RCC 7860 (cell line): ENCODE measurements at regions not wholly inside any gene's neighbourhood (a gene's known extent, or its start where the extent isn't known, plus 50 kb on each side); places are given as distances from the start of the nearest gene placed in this dataset.
A peak's percentile ranks its signal among the peaks of the same experiment; 100 is the strongest.
"Not testable (repeated sequence)": the region's sequence is repeated elsewhere in the genome, so short reads cannot be mapped to it uniquely, and the experiment has no call there.

ENCODE experiments used
- DNase-seq: peaks from one replicate; pipeline ENCODE4 v3.0.0-alpha.2; 2015; ENCODE audit warnings: low spot score
- FAIRE-seq: peaks from 2 replicates; lab custom pipeline; 2012; peaks lifted over from hg19 to GRCh38; lab: Jason Lieb, UNC

DNA sequence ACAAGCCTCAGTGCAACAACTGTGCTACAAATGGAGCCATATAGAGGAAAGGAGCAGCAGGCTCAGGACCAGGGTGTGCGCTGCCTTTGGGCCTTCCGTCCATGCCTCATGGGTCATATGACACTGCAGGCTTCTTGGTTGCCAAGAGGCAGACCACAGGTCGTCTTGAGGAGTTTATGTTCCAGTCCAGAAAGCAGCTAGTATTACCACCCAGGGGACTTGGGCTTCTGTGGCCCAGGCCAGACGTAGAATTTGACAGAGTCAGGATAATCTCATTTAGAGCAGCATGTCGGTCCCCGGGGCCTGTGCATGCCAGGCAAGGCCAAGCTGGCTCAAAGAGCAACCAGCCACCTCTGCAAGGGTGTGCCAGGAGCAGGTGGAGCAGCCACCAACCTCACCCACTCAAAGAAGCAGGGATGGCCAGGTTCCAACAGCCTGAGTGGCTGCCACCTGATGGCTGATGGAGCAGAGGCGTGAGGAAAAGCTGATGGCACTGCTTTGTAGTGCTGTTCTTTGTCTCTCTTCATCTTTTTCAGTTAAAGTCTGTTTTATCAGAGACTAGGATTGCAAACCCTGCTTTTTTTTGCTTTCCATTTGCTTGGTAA, 109.1 kb downstream of the CCDC74A start:
- FAIRE-seq, DNase-seq: not testable (repeated sequence)

DNA sequence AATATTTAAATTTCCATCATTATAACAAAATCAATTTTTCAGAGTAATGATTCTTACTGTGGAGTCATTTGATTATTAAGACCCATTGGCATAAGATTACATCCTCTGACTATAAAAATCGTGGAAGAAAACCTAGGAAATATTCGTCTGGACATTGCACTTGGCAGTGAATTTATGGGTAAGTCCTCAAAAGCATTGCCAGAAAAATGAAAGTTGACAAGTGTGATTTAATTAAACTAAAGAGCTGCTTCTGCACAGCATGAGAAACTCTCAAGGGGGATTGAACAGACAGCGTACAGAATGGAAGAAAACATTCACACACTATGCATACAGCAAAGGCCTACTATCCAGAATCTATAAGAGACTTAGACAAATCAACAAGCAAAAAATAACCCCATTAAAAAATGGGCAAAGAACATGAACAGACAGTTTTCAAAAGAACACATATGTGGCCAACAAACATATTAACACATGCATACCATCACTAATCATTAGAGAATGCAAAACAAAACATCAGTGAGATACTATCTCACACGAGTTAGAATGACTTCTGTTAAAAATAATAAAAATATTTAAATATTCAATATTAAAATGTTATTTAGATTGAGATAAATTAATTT, 111.4 kb downstream of the CCDC74A start:
- FAIRE-seq, DNase-seq: not testable (repeated sequence)

DNA sequence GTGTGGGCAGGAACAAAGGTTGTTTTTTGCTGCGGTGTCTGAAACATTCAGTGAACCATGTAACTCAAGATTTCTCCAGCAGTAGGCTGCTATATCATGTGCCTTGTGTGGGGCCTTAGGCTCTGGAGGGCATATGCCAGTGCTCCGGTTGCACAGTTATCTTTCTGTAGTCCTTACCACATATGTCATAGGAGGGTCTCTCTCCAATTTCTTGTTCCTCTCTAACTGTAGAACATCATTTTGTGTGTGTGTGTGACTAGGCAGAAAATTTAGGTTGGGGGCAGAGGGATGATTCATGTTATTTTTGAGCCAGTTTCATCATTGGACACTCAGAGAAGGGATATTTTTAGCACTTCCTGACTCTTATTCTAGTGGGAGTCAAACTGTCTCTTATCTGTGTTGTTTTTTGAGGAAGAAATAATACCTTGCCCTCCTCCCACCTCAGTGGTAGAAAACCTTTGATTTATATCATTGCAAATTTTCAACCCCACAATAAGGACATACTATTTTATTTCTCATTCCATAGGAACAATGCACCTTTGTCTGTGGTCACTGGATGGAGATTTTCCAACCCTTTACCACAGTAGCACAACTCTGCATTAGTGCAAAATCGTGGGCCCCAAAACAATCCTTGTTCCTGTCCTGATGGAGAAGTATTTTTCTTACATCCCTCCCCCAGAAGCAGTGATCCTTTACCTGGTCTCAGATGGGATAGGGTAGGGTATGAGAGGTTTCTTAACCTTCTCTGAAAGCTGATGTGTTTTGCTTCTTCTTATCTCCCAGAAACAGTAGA, 113.9 kb downstream of the CCDC74A start:
- DNase-seq (peak; percentile 32), FAIRE-seq (no peak)

DNA sequence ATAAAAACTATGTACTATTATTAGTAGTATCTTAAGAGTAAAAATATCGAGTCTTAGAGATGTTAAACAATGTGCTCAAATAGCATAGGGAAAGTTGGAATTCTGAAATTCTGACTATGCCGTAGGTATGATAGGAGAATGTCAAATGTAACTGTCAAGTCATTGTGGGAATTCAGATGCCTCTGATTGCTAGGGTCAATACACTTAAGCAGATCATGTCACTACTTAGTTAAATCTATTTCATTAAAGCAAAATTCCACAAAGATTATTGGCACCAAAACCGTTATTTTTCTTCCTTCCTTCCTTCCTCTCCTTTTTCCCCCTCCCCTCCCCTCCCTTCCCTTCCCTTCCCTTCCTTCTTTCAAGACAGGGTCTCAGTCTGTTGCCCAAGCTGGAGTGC, 115.5 kb downstream of the CCDC74A start:
- DNase-seq, FAIRE-seq: not testable (repeated sequence)

DNA sequence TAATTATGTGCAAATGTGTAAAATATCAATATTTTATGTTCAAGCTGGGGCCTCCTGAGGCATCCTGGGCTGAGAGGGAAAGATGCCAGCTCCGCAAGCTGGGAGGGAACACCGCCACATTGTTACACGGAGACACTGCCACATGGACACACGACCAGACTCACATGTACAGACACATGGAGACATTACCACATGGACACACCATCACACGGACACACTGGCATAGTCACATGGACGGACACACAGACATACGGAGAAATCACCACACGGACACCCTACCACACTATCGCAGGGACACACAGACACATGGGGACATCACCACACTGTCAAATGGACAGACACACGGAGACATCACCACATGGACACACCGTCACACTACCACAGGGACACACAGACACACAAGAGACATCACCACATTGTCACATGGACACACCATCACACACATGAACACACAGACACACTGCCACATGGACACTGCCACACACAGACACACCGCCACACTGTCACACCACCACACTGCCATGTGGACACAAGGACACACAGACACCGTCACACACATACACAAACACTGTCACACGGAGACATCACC, 117.6 kb downstream of the CCDC74A start:
- FAIRE-seq (no peak), DNase-seq (no peak)

DNA sequence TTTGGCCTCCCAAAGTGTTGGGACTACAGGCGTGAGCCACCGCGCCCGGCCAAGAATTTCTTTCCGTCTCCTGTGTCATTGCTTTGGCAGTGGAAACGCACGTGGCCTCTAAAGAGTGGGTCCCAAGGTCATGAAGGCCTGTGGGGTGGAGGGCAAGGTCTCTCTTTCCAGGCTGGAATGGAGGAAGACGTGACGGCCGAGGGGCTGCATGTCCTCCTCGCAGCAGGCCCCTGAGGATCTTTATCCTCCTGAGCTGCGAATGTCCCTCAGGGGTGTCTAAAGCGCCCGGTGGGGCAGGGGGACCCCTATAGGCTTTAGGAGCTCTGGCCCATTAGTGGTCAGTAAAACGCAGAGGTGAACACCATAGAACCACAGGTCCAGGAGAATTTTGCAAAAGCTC, 118.5 kb downstream of the CCDC74A start:
- not testable (repeated sequence) for FAIRE-seq, DNase-seq

DNA sequence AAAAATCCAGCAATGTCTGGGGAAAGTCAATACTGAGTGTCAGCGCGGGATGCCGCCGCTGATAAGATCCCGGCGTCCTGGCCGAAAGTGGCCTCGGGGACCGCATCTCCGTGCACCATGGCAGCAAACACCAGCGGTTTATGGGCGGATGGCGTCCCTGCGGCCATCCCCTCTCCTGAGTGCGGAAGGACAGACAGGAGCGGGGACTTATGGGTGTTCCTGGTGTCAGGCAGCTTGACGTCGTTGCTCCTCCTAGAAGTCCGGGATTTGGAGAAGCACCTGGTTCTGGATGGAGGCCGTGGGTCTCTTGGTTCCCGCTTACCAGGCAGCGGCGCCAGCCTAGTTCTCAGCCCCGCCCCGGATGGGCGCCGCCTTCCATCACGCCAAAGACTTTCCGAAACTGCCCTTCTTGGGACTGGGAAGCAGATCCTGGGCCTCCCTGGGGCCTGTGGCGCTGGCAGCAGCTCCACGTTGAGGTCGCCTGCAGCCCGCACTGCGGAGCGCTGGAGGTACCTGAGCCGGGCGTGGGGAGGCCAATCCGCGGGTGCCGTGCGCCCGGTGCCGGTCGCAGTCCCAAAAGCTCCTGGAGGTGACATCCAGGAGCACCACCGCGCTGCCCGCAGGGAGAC, 119.1 kb downstream of the CCDC74A start:
- FAIRE-seq (no peak), DNase-seq (no peak)

DNA sequence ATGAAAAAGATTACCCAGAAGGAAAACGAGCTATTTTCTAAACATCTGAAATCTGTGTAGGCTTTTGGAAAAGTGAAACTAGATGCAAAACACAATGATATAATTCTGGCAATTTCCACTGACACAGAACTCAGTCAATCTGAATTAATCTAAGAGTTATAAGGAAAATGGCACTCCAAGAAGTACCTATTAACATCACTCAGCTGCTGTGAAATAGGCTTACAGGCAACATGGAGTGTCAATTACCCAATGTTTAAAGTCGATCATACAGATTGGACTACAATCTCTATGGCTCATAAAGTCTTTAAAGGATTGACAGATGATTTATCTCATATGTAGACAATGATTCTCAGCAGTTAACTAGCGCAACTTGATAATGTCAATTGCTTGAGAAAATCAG, 120.9 kb downstream of the CCDC74A start:
- FAIRE-seq, DNase-seq: not testable (repeated sequence)

DNA sequence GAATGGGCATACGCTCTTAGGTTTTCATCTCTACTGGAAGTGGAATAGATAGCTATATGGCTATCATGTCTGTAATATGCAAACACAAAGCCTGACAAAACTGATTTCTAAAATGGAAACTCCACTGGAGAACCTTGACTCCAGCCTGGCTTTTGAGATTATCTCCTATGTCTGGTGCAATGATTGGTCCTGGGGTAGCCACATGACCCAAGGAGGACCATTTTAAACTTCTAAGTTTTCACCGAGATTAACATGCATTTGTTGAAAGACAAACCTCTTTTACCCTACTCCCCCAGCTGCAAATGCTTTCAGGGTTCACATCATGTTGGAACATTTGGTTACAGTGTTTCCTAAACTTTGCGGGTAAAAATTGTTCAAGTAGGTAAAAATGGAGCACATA, 124.6 kb downstream of the CCDC74A start:
- FAIRE-seq, DNase-seq: not testable (repeated sequence)

DNA sequence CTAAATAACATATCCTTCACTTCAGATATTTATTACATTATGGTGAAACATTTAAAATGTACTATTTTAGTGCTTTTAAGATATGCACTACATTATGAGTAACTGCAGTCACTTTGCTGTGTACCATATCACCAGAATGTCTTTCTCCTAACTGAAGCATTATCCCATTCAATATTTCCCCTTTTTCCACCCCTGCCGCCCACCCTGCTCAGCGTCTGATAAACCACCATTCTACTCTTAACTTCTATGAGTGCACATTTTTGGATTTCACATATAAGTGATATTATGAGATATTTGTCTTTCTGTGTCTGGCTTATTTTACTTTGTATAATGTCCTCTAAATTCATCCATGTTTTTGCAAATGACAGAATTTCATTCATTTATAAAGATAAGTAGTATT, 126.4 kb downstream of the CCDC74A start:
- not testable (repeated sequence) for DNase-seq, FAIRE-seq

DNA sequence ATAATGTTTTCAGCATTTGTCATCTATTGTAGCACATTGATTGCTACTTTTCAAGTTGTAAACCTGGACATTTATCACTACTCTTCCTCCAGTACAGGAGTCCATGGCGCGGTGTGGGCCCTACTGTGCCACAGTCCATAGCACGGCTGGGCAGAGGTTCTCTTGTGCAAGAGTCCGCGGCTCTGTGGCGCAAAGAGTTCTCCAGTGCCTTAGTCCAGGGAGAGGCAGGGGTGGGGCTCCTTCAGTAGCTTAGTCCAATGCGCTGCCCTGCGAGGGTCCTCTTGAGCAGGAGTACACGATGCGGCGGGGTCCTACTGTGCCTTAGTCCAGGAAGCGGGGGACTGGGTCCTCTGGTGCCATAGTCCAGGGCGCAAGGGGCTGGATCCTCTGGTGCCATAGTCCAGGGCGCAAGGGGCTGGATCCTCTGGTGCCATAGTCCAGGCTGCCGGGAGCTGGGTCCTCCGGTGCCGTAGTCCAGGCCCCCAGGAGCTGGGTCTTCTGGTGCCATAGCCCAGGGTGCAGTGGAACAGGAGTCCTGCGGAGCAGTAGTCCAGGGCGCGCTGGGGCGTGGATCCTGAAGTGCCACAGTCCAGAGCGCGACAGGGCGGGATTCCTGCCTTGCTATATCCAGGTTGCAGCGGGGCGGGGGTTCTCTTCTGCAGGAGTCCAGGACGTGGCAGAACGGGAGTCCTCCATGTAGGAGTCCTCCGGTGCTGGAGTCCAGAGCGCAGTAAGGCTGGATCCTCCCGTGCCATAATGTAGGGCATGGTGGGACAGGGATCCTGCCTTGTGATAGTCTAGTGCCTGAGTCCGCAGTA, 129.3 kb downstream of the CCDC74A start:
- FAIRE-seq (no peak), DNase-seq (no peak)

DNA sequence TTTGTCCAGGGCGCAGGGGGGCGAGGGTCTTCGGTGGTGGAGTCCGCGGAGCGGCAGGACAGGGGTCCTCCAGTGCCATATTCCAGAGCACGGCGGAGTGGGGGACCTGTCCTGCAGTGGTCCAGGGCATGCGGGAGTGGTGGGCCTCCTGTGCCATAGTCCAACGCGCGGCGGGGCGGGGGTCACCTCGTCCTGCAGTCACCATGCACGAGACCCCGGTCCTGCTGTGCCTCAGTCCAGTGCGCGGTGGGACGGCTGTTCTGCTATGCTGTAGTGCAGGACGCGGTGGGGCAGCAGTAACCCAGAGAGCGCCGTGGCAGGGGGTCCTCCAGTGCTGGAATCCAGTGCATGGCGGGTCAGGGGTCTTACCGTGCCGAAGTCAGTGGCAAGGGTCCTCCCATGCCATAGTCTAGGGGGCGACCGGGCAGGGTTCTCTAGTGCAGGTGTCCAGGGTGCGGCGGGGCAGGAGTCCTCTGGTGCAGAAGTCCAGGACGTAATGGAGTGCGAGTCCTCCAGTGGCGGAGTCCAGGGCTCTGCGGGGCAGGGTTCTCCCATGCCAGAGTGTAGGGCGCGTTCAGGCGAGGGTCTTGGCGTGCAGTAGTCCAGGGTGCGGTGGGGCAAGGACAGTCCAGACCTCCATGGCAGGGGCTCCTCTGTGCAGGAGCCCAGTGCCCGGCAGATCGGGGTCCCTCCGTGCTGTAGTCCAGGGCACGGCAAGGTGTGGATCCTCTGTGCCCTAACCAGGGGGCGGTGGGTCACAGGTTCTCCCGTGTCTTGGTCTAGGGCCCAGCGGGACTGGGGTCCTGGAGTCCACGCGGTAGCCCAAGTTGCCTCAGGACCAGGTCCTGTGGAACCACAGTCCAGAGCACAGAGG, 130.4 kb downstream of the CCDC74A start:
- FAIRE-seq (no peak), DNase-seq (no peak)

DNA sequence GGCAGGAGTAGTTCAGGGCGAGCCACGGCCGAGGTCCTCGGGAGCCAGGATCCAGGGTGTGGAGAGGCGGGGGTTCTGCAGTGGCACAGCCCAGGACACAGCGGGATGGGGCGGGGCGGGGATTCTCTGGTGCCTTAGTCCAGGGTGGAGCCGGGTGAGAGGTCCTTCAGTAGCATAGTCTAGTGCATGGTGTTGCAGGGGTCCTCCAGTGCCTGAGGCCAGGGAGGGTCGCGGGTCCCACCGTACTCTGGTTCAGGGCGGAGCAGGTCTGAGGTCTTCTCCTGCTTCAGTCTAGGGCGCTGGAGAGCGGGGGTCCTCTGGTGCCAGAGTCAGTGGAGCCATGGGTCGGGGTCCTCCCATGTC, 131.1 kb downstream of the CCDC74A start:
- FAIRE-seq (no peak), DNase-seq (no peak)

DNA sequence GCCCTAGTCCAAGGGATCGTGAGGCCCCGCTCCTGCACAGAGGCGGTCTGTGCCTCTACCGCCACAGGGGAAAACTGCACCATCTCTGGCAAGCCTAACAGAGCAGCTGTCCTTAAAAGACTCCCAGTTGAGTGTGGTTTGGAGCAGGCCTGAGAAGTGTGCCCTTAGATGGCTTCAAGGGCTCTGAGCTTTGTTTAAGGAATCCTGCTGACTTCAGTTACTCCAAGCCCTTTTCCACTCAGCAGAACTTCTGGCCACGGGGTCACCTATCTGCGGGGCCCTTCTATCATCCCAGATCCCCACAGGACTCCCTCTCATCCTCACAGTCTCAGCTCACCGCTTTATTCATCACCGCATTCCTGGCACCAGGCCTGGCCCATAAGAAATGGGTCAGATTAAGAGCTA, 131.5 kb downstream of the CCDC74A start:
- FAIRE-seq (no peak), DNase-seq (no peak)

DNA sequence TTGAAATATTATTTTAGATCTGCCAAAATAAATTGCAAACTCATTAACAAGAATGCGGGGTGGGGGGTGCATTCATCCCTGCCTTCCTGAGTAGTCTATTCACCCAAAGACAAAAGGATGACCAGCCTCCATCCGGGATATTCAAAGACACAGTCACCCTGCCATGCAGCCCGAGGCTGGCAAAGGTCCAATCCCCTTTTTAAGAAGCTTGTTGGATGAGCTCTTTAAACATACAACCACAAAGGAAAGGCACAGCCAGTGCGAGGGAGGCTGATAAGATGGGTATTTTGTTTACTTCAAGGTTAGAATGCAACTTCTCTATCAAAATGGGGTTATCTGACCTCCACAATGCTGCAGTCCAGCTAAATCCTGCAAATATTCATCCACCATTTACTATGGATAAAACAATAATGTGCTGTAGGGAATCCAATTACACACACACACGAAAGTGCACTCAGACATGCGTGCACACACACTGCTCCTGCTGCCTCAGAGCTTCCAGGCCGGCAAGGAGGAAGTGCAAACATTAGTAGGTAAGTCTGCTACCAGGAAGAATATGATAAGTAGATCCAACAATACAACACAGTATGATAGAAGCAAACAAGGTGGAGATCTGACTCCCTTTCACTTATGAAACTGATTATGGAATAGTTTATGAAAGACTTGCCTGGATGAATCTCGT, 133.6 kb downstream of the CCDC74A start:
- FAIRE-seq, DNase-seq: not testable (repeated sequence)

DNA sequence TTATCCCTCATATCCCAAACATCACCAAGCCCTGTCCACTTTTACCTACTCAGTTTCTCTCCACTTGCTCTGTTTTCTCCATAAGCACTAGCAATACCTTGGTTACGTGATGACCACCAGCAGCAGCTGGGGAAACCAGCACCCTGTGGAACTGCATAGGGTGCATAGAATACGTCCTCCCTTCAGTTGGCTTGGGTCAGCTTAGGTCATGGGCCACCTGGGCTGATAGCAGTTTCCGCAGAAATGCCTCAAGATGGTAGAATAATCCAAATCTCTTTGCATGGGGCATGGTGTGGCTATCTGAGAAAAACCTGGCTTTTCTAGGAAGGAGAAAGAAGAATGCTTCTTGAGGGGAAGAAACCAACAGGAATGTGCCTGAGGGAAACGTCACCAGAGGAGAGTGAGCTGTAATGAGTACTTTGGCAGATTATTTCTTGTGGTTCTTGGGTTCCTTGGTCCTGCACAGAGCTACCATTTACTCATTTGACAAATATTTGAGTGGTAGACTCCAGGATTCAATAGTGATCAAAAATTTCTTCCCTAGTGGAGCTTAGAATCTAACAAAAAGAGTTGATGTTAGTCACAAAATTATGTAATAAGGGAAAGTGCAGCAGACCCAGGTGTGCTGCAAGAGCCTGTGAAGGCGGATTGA, 134.3 kb downstream of the CCDC74A start:
- not testable (repeated sequence) for DNase-seq, FAIRE-seq

DNA sequence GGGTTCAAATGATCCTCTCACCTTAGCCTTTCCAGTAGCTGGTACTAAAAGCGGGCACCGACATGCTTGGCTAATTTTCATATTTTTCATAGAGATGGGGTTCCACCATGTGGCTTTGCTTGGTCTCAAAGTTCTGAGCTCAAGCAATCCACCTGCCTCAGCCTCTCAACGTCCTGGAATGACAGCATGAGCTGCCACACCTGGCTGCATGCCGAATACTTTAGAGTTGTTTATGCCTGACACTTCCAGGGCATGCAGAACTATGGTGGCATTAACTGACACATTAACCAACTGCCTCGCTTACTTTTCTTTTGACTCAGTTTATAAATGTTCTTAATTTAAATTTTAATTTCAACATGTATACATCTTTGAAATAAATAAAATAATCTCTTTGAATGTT, 135.8 kb downstream of the CCDC74A start:
- not testable (repeated sequence) for DNase-seq

DNA sequence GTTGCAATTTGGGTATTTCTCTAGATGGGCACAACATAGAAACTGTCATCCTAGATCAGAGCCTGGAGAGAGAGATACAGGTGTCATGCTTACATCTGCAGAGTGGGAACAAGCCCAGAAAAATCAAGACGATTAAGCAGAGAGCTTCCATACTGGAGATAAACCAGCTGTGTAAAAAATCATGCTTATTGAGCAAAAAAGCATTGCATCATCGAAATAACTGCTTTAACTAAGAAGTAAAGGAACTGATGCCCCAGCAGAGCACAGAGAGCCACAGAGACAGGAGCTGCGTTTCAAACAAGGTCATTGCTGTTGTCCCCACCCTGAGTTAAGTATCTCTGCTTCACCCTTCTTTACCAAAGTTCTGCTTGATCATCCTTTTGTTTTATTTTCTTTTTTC, 138.0 kb downstream of the CCDC74A start:
- DNase-seq, FAIRE-seq: not testable (repeated sequence)

More for the DNA sequence above, 135.8 kb downstream of the CCDC74A start:
- not testable (repeated sequence) for FAIRE-seq
